Mucosa of descending colon (tissue), 3 donors: ENCODE measurements at regions not wholly inside any gene's neighbourhood (a gene's known extent, or its start where the extent isn't known, plus 50 kb on each side); places are given as distances from the start of the nearest gene placed in this dataset.
A peak's percentile ranks its signal among the peaks of the same experiment; 100 is the strongest.

Source experiments
- ATAC-seq: fragments of 200-7000 bp; cut with Tn5 transposase; one replicate; pipeline ENCODE4 v1.9.1; 2020; ENCODE audit warnings: mild to moderate bottlenecking, moderate library complexity
- DNase-seq, 3 donors: peaks; one replicate each; pipeline ENCODE4 v3.0.0-alpha.2; 2020
- H3K36me3 ChIP-seq: fragments of 200-600 bp; one replicate; pipeline ENCODE4 v1.8.0; 2021; ENCODE audit warnings: low read depth, mild to moderate bottlenecking
- H3K4me1 ChIP-seq: fragments of 200-600 bp; one replicate; pipeline ENCODE4 v1.8.0; 2021; ENCODE audit warnings: low read depth, mild to moderate bottlenecking
- H3K4me3 ChIP-seq: fragments of 200-600 bp; one replicate; pipeline ENCODE4 v1.8.0; 2021; ENCODE audit warnings: mild to moderate bottlenecking
- H3K9me3 ChIP-seq: fragments of 200-600 bp; one replicate; pipeline ENCODE4 v1.8.0; 2021; ENCODE audit warnings: mild to moderate bottlenecking
- intact Hi-C, 2 donors: fragments of 100-400 bp; cut with DNase I in 1 of 2; cut with micrococcal nuclease in 1 of 2; formaldehyde crosslinking; loops; one replicate each; pipeline versions ENCODE4 v1.11.0 to v1.11.1; 2022; cut with DNase I, micrococcal nuclease
- TF ChIP-seq, protein P1 (sequence below): fragments of 200-600 bp; IDR thresholded peaks from one replicate; pipeline ENCODE4 v1.8.0; 2022; ENCODE audit warnings: antibody characterized with exemption, mild to moderate bottlenecking
- donor health status: DM: no; HTN: no; CAD: no; lungs with moderate emphysema.
- donor health status: DM: no; HTN: no; CAD: no.
- donor health status: DM: no; HTN: yes; CAD: no.

DNA sequence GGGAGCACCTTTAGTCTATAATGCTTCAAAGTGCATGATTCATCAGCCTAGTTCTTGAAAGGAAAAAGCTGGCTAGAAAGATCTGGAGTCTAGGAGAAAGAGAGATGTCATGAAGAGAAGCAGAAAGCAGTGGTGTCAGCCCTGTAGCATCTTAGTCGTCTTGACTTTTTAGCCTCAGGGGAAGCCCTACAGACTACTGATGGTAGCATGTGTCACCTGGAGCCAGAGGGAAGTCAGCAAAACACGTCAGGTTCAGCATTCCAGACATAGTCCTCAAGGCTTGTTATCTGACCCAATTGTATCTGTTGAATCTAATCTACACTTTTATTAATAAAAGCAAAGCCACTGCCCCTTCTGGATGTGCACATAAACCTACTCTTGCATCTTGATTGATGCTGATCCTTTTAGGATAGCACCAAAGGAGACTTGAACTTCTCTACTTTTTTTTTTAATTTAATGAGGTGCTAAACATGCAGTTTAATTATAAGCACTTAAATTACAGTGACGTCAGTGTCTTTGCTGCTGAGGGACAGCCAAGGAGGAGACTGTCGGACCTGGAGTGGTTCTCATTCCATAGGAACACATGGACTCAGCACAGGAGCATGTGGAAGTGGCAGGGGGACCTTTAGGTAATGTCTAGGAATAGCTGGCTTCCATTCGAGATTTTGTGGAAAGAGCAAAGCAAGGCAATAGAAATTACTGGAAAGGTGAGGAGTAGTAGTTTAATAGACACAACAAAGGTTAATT lies 525.5 kb upstream of the SGCG start:
- ATAC-seq (no peak), DNase-seq (no peak)
- Histone ChIP-seq H3K36me3 (no peaks in the 10 kb centered on the region), H3K4me1 (no peaks in the 10 kb centered on the region), H3K9me3 (no peaks in the 10 kb centered on the region), H3K4me3 (no peak overlapping the region)
- intact Hi-C loops = no loop called here
- TF ChIP-seq, protein P1, sequence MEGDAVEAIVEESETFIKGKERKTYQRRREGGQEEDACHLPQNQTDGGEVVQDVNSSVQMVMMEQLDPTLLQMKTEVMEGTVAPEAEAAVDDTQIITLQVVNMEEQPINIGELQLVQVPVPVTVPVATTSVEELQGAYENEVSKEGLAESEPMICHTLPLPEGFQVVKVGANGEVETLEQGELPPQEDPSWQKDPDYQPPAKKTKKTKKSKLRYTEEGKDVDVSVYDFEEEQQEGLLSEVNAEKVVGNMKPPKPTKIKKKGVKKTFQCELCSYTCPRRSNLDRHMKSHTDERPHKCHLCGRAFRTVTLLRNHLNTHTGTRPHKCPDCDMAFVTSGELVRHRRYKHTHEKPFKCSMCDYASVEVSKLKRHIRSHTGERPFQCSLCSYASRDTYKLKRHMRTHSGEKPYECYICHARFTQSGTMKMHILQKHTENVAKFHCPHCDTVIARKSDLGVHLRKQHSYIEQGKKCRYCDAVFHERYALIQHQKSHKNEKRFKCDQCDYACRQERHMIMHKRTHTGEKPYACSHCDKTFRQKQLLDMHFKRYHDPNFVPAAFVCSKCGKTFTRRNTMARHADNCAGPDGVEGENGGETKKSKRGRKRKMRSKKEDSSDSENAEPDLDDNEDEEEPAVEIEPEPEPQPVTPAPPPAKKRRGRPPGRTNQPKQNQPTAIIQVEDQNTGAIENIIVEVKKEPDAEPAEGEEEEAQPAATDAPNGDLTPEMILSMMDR = no peak

DNA sequence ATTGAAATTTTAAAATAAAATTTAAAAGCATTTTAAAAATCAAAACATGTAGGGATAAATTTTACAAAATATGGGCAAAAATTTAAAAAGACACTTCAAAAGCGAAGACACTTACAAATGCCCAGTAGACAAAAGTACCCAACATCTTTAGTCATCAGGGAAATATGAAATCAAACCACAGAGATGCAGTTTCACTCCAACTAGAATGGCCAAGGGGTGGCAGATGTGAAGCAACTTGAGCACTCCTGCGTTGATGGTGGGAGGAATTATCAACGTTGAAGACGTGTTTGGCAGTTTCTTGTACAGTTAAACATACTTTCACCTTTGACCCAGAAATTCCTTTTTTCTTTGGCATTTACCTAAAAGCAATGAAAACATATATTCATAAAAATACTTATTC lies 518.0 kb upstream of the SGCG start:
- no peaks in the 10 kb centered on the region for H3K9me3 ChIP-seq
- TF ChIP-seq, protein P1 = no peak
- ATAC-seq (no peak), DNase-seq (no peak)
- no peaks in the 10 kb centered on the region for H3K4me1 ChIP-seq
- intact Hi-C loops = no loop called here
- H3K36me3 ChIP-seq = no peaks in the 10 kb centered on the region
- H3K4me3 ChIP-seq = no peak overlapping the region

DNA sequence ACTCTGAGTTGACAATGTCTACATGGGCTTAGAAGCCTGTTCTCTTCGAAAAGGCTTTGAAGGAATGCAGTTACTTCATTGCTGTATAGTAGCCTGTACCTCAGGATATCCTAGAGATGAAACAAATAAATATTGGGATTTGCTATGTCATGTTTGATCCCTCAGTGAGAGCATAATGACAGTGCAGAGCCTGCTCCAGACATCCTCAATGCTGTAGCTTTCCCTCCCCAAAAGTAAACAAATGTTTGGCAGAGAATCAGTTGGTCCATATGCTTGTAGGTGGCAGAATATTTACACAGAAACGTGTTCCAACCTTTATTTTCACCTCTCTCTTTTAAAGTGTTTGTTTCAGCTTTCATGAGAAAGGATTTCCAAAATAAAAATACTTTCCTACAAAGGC lies 515.3 kb upstream of the SGCG start:
- Histone ChIP-seq H3K36me3 (no peaks in the 10 kb centered on the region), H3K9me3 (no peaks in the 10 kb centered on the region), H3K4me3 (no peak overlapping the region), H3K4me1 (no peaks in the 10 kb centered on the region)
- ATAC-seq (peak; percentile 83), DNase-seq (peak in 1 of 3 donors; percentile 12)
- TF ChIP-seq, protein P1 = no peak
- intact Hi-C loops = no loop called here

DNA sequence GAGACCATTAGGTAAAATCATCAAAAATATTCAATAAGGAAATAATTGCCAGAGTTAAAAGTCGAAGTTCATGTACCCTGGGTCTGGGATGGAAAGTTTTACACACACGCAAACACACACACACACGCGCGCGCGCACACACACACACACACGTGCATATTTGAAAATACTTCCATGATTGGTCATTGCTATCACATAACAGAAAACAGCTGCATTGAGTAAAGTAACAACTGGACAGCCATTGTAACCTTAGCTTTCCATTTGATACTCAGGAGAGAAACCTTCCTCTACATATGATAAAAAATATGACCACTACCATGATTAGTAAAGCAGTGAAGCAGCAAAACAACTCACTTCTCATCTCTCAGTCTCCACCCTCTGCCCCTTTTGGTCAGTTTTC lies 490.0 kb upstream of the SGCG start:
- H3K4me3 ChIP-seq = no peak overlapping the region
- H3K36me3 ChIP-seq = no peaks in the 10 kb centered on the region
- peaks cover 17% of the 10 kb centered on the region for H3K9me3 ChIP-seq
- no peak for ATAC-seq
- no peak for DNase-seq
- intact Hi-C loops = no loop called here
- TF ChIP-seq, protein P1 = no peak
- H3K4me1 ChIP-seq = no peaks in the 10 kb centered on the region

DNA sequence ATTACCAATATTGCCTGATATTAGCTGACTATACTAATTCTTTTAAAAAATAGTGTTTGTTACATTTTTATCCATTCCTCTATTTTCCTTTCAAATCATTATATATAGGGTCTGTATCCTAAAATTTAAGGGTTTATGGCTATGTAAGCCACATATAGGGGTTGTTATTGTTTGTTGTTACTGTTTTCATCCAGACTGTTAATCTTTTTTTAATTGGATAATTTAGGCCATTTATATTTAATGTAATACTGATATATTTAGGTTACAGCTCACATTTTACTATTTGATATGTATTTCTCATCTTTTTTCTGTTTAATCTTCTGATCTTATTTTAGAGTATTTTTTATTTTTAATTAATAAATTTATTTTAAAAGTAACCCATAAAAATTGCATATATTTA lies 487.1 kb upstream of the SGCG start:
- intact Hi-C loops = no loop called here
- Histone ChIP-seq H3K4me1 (no peaks in the 10 kb centered on the region), H3K9me3 (peaks cover 17% of the 10 kb centered on the region), H3K4me3 (no peak overlapping the region), H3K36me3 (no peaks in the 10 kb centered on the region)
- ATAC-seq (no peak), DNase-seq (no peak)
- TF ChIP-seq, protein P1 = no peak

DNA sequence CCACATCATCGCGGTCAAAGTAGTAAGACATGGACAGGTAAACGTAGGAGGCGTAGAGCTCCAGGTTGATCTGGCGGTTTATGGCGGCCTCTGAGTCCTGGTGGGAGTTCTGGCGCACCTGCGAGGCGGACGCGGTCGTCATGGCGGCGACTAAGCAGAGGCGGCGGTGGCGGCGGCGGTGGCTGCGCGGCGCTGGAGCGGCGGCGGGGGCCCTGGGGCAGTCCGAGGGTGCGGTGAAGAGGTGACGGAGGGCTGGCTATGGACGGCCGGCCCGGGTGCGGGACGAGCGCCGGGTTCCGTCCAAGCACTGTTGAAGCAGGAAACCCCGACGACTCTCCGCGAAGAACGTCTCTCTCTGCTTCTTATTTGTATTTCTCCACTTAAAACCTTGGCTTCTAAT lies 484.3 kb upstream of the SGCG start:
- Histone ChIP-seq H3K9me3 (peaks cover 17% of the 10 kb centered on the region), H3K36me3 (no peaks in the 10 kb centered on the region), H3K4me3 (no peak overlapping the region), H3K4me1 (no peaks in the 10 kb centered on the region)
- DNase-seq (no peak), ATAC-seq (no peak)
- intact Hi-C loops = no loop called here
- TF ChIP-seq, protein P1 = no peak
